Activated naive CD4-positive, alpha-beta T cell treated with anti-CD3 and anti-CD28 coated beads, Interleukin-2, amount 10 ng/mL, durations not matched to agents 7 days and 5 days (primary cell): ENCODE measurements at regions not wholly inside any gene's neighbourhood (a gene's known extent, or its start where the extent isn't known, plus 50 kb on each side); places are given as distances from the start of the nearest gene placed in this dataset.

ENCODE experiments used
- CTCF ChIA-PET: fragments of 350-600 bp; sonication (Branson Sonifier 250); formaldehyde crosslinking; loops from one replicate; lab custom pipeline; 2021; ENCODE audit warnings: antibody characterized with exemption; lab: Charles Lee
- DNase-seq: peaks from one replicate; pipeline ENCODE4 v3.0.0-alpha.2; 2020
- H3K27ac Mint-ChIP-seq: one replicate; pipeline ENCODE4 v1.8.0; 2021; ENCODE audit warnings: mild to moderate bottlenecking, moderate library complexity, mixed read lengths
- H3K27me3 Mint-ChIP-seq: one replicate; pipeline ENCODE4 v1.8.0; 2021; ENCODE audit warnings: mild to moderate bottlenecking, mixed read lengths
- H3K36me3 Mint-ChIP-seq: one replicate; pipeline ENCODE4 v1.8.0; 2021; ENCODE audit warnings: mixed read lengths
- H3K4me1 Mint-ChIP-seq: one replicate; pipeline ENCODE4 v1.8.0; 2021; ENCODE audit warnings: mixed read lengths
- H3K4me3 Mint-ChIP-seq: one replicate; pipeline ENCODE4 v1.8.0; 2021; ENCODE audit warnings: mild to moderate bottlenecking, moderate library complexity, mixed read lengths
- H3K9me3 Mint-ChIP-seq: one replicate; pipeline ENCODE4 v1.8.0; 2021; ENCODE audit warnings: mixed read lengths

DNA sequence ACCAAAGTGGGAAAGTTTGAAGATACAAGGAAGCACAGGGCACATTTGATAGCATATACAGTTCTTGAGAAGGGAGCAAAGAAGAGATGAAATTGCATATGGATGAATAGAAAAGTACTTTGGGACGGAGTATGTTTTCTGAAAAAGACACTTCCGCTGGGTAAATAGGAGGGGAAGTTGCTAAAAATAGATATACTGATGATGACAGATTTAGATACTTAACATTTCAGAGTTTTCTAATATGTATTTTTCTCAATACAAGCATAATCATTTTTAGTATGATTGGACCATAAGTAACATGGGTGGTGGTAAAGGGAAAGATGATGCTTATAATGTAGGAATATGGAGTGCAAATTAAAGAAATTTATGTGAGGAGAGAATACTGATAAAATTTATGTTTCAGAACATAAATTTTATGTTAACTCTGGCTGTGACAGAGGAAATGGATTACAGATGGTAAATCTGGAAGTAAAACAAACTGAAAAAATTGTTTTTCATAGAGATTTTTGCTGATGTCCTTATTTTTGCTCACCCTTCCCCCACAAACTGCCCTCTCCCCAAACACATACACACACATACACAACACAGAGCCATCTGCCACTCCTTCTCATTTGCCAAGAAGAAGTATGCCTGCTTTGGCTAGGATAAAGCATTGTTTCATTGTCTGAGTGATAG is 583.9 kb upstream of the MIR17HG start:
- Mint-ChIP-seq H3K27me3 (no peaks in the 10 kb centered on the region), H3K9me3 (peaks cover 3% of the 10 kb centered on the region), H3K27ac (no peak overlapping the region), H3K4me1 (no peaks in the 10 kb centered on the region), H3K4me3 (no peak overlapping the region), H3K36me3 (no peaks in the 10 kb centered on the region)
- no peak for DNase-seq
- CTCF ChIA-PET = no interaction called here

DNA sequence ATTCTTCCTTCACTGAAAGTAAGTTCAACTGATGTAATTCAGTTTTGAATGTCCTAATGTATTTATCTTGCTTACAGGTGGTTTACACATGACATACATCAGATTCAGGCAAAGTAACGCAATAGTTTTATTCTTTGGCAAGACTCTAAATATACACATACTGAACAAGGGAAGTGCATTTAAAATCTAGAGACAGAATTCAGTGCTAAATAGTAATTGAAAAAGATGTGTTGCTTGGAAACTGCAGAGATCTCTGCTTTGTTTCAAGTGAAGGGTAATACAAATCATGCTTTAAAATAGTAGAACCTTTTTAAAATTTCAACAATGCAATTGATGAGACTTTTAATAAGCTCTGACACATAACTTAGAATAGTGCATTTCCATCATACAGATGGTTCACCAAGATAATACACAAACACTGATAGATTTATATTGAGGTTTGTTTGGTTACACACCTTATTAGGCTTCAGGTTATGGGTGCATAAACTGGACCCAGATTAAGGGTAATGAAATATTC is 581.0 kb upstream of the MIR17HG start:
- H3K36me3 Mint-ChIP-seq = no peaks in the 10 kb centered on the region
- H3K9me3 Mint-ChIP-seq = peaks cover 5% of the 10 kb centered on the region
- CTCF ChIA-PET = no interaction called here
- H3K4me1 Mint-ChIP-seq = no peaks in the 10 kb centered on the region
- H3K4me3 Mint-ChIP-seq = no peak overlapping the region
- H3K27ac Mint-ChIP-seq = no peak overlapping the region
- no peak for DNase-seq
- H3K27me3 Mint-ChIP-seq = no peaks in the 10 kb centered on the region

DNA sequence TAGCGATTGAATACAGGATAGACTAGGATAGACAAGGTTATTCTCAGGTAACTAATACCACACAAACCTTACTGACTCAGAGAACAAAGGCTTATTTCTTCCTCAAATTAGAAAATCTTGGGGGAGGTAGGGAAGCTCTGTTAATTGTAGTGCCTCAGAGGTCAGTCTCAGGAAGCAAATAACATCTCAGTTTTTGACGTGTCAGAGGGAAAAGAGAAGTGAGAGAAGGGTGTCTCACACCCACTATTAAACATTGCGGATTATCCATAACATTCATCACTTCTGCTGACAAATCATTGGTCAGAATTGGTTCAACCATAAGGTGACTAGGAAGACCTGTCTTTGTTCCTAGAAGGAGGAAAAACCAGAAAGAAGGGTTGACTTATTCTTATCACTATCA is 579.4 kb upstream of the MIR17HG start:
- no peak for DNase-seq
- Mint-ChIP-seq H3K9me3 (peaks cover 5% of the 10 kb centered on the region), H3K4me1 (no peaks in the 10 kb centered on the region), H3K36me3 (no peaks in the 10 kb centered on the region), H3K27me3 (no peaks in the 10 kb centered on the region), H3K4me3 (no peak overlapping the region), H3K27ac (no peak overlapping the region)
- CTCF ChIA-PET = no interaction called here

DNA sequence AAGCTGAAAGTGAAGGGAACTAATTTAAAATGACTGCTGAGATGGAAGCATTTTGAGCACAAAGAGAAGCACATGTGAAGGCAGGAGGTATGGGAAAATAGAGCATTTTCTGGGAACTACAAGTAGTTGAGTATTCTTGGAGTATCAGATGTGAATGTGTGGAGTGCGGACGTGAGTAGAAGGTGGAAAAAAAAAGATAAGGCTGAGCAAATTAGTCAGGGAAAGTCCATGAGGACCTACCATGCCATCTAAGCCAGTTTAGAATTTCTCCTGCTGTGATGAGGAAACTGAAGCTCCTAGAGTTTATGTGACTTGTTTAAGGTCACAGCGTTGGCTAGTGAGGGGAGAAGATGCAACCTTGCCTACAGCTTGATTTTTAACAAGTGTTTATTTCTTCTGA is 578.1 kb upstream of the MIR17HG start:
- Mint-ChIP-seq H3K27me3 (no peaks in the 10 kb centered on the region), H3K9me3 (peaks cover 2% of the 10 kb centered on the region), H3K27ac (no peak overlapping the region), H3K36me3 (no peaks in the 10 kb centered on the region), H3K4me1 (no peaks in the 10 kb centered on the region), H3K4me3 (no peak overlapping the region)
- CTCF ChIA-PET = no interaction called here
- no peak for DNase-seq

DNA sequence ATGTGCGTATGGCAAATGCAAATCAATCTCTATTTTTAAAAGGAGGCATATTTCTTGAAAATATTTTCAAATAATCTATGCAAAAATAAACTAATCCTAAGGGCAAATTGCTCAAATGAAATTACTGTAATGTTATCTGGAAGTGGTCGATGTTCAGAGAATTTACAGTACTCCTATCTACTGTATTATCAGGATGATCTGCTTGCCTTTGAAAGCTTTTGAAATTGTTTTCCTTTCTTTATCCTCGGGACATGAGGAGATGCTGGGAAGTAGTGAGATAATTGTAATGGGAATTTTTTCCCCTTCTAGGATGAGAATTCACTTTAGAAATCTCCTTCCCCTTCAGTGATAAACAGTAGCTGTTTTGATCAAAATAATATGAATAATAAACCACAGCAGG is 577.2 kb upstream of the MIR17HG start:
- Mint-ChIP-seq H3K36me3 (no peaks in the 10 kb centered on the region), H3K27me3 (no peaks in the 10 kb centered on the region), H3K9me3 (peaks cover 6% of the 10 kb centered on the region), H3K4me3 (no peak overlapping the region), H3K27ac (no peak overlapping the region), H3K4me1 (no peaks in the 10 kb centered on the region)
- no peak for DNase-seq
- CTCF ChIA-PET = no interaction called here

DNA sequence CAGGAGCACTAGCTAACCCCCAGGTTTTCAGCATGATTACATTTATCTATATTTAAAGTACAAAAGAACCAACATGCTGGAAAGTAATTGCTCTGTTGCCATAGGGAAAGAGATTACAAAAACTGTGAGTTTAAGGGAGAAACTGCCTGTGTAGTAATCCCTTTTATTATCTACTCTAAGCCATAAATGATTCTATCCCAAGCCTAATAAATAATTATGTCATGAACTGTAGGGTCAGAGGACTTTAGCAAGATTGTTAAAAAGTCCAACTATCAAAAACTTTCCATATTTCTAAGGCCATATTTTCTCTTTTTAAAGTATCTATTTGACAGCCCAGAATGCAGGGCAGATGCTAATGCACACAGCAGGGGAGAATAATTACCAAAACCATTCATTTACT is 573.8 kb upstream of the MIR17HG start:
- Mint-ChIP-seq H3K4me3 (no peak overlapping the region), H3K36me3 (no peaks in the 10 kb centered on the region), H3K27me3 (no peaks in the 10 kb centered on the region), H3K27ac (no peak overlapping the region), H3K4me1 (no peaks in the 10 kb centered on the region), H3K9me3 (peaks cover 6% of the 10 kb centered on the region)
- DNase-seq = no peak
- CTCF ChIA-PET = no interaction called here

DNA sequence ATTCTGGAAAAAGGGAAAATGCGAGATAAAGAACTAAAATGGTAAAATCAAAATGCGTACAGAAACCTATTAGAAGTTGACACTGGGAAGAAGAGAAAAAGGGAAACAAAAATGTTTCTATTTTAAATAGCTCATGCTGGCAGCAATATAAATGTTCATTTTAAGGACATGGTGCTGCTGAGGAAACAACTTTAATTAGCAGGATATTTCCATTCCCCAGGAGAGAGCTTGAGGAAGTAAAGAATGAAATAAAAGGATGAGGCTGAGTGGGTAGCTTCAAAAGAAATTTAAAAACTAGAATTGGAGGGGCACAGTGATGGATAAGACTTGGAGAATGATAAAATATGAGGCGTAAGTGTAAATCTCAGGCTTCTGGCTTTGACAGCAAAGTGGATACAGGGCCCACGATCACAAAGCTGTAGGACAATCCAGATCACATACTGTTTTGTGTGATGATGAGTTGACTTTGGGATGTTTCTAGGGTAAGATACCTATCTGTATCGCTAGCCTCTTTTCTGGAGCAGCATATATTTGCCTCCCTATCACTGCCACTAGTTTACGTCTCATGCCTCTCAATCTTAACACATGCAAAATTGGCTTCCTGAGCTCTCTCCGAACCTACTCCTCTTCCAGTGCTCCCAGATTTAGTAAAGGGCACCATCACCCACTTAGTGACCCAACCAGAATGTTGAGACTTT is 571.3 kb upstream of the MIR17HG start:
- H3K27ac Mint-ChIP-seq = no peak overlapping the region
- no peaks in the 10 kb centered on the region for H3K27me3 Mint-ChIP-seq
- H3K4me1 Mint-ChIP-seq = no peaks in the 10 kb centered on the region
- DNase-seq = no peak
- peaks cover 4% of the 10 kb centered on the region for H3K9me3 Mint-ChIP-seq
- no peak overlapping the region for H3K4me3 Mint-ChIP-seq
- CTCF ChIA-PET = no interaction called here
- H3K36me3 Mint-ChIP-seq = no peaks in the 10 kb centered on the region

DNA sequence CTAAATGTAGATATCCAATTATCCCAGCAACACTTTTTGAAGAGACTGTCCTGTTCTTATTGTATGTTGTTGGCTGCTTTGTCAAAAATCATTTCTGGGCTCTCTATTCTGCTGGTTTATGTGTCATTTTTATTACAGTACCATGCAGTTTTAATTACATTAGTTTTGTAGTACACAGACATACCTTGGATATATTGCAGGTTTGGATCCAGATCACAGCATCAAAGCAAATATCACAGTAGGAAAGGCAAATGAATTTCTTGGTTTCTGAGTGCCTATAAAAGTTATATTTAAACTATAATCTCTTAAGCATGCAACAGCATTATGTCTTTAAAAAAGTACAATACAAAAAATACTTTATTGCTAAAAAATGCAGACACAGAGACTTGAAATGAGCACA is 564.2 kb upstream of the MIR17HG start:
- H3K4me3 Mint-ChIP-seq = no peak overlapping the region
- H3K36me3 Mint-ChIP-seq = no peaks in the 10 kb centered on the region
- CTCF ChIA-PET = no interaction called here

DNA sequence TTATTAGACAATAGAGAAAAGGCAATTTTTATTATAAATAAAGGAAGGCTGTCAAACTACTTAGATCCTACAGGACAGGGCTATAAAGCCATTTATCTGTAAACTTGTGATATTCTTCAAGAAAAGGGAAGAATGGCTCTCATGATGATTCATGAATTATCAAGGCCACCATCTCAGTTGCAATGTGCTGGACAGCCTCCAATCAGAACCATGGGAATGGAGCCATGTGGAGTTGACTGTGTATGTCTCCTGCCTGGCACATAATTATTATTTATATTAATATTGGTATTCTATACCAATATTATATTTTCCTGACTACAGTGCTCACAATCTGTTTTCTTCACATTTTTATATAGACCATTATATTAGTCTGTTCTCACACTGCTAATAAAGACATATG is 560.5 kb upstream of the MIR17HG start:
- Mint-ChIP-seq H3K36me3 (no peaks in the 10 kb centered on the region), H3K4me3 (no peak overlapping the region), H3K27me3 (no peaks in the 10 kb centered on the region), H3K27ac (no peak overlapping the region), H3K4me1 (no peaks in the 10 kb centered on the region), H3K9me3 (peaks cover 2% of the 10 kb centered on the region)
- DNase-seq = no peak
- CTCF ChIA-PET = no interaction called here

More for the DNA sequence above, 564.2 kb upstream of the MIR17HG start:
- no peak for DNase-seq
- Mint-ChIP-seq H3K27me3 (no peaks in the 10 kb centered on the region), H3K27ac (no peak overlapping the region), H3K4me1 (no peaks in the 10 kb centered on the region), H3K9me3 (peaks cover 2% of the 10 kb centered on the region)

DNA sequence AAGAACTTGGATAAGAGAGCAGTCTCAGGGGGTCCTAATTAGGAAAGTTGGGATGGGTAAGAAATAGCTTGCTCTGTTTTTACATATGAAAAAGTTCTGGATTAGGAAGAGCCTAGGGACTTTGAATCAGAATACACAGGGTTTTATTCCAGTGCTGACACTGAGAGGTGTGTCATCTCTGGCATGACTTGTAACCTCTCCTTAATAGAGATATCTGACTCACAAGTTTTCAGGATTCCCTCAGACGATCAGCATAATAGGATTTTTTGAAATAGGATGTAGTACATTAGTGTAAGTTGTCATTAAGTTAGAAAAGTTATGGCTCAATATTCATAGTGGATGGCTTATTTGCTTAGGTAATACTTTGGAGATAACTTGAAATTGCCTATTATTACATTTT is 555.2 kb upstream of the MIR17HG start:
- H3K27me3 Mint-ChIP-seq = no peaks in the 10 kb centered on the region
- no peak for DNase-seq
- no peaks in the 10 kb centered on the region for H3K9me3 Mint-ChIP-seq
- no peaks in the 10 kb centered on the region for H3K4me1 Mint-ChIP-seq
- H3K36me3 Mint-ChIP-seq = no peaks in the 10 kb centered on the region
- CTCF ChIA-PET = no interaction called here
- H3K27ac Mint-ChIP-seq = no peak overlapping the region
- H3K4me3 Mint-ChIP-seq = no peak overlapping the region

DNA sequence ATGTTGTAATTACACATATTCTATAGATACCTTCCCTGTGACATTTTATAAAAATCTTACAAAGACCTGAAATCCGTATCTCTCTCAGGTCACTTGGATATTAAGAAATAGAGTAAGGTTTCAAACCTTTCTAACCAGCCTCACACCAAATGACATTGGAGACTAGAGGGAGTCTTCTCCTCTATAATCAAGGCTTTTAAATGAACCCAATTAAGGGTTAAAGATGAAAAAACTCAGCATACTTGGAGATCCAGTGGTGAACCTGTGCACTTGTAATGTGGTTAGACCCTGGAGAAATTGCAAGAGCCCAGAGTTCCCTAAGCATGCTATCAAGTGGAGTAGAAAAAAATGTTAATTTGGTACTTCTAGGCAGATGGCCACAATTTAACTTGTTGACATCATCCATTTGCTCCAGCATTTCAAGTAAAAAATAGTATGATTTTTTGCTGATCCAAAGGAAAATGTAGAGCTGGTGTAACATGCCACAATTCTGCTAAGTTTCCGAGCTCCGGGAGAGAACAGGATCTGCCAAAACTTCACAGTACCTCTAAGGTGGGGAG is 554.1 kb upstream of the MIR17HG start:
- H3K4me3 Mint-ChIP-seq = no peak overlapping the region
- no peaks in the 10 kb centered on the region for H3K27me3 Mint-ChIP-seq
- H3K36me3 Mint-ChIP-seq = no peaks in the 10 kb centered on the region
- DNase-seq = no peak
- no peak overlapping the region for H3K27ac Mint-ChIP-seq
- H3K9me3 Mint-ChIP-seq = no peaks in the 10 kb centered on the region
- CTCF ChIA-PET = no interaction called here
- H3K4me1 Mint-ChIP-seq = no peaks in the 10 kb centered on the region

DNA sequence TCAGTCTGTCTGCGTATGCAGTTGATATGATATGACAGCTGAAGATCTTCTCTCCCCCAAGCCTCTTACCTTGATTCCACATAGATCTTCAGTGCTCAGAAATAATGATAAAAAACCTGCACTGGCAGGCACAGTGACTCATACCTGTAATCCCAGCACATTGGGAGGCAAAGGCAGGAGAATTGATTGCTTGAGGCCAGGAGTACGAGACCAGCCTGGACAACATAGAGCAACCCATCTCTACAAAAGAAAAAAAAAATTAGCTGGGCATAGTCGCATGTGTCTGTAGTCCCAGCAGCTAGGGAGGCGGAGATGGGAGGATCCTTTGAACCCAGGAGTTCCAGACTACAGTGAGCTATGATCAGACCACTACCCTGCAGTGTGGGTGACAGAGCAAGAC is 551.0 kb upstream of the MIR17HG start:
- DNase-seq = no peak
- Mint-ChIP-seq H3K4me1 (no peaks in the 10 kb centered on the region), H3K27me3 (no peaks in the 10 kb centered on the region), H3K9me3 (no peaks in the 10 kb centered on the region), H3K36me3 (no peaks in the 10 kb centered on the region), H3K4me3 (no peak overlapping the region), H3K27ac (no peak overlapping the region)
- CTCF ChIA-PET = no interaction called here

DNA sequence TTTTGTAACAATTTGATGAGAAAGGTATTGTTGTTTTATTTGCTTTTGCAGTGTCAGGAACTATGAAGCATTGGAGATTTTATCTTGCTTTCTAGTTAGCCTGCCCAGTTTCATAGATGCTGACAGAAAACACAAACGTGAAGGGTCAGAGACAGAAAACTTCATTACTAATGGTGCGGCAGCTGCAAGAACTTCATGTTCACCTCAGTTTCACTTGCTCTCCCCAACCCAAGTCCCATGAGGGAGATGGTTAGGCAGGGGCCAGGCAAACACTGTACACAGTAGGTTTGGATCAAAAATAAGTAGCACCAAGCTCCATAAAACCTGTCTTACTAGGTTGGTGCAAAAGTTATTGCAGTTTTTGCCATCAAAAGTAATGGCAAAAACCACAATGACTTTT is 550.2 kb upstream of the MIR17HG start:
- Mint-ChIP-seq H3K4me1 (no peaks in the 10 kb centered on the region), H3K27ac (no peak overlapping the region), H3K4me3 (no peak overlapping the region), H3K27me3 (no peaks in the 10 kb centered on the region), H3K36me3 (no peaks in the 10 kb centered on the region), H3K9me3 (no peaks in the 10 kb centered on the region)
- no peak for DNase-seq
- CTCF ChIA-PET = no interaction called here

DNA sequence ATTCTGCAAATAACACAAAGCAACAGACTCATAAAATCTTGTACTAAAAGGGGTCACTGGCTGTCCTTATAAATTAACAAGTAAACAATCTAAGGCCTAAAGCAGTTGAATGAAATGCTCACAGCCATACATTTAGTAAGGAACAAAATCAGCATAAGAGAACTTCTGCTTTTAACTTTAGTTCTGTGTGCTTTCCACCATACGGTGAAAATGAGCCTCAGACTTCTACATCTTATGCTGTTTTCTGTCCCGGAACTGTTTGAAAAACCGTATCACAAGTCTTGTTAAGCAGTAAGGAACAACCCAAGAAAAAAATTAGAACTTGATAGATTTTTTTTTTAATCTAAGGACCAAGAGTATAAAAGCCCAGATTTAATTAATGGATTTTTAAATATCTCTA is 549.1 kb upstream of the MIR17HG start:
- CTCF ChIA-PET = no interaction called here
- no peaks in the 10 kb centered on the region for H3K36me3 Mint-ChIP-seq
- DNase-seq = no peak
- H3K4me1 Mint-ChIP-seq = no peaks in the 10 kb centered on the region
- no peaks in the 10 kb centered on the region for H3K27me3 Mint-ChIP-seq
- no peaks in the 10 kb centered on the region for H3K9me3 Mint-ChIP-seq
- H3K4me3 Mint-ChIP-seq = no peak overlapping the region
- H3K27ac Mint-ChIP-seq = no peak overlapping the region
